HG02840 (cell line): ENCODE measurements at regions not wholly inside any gene's neighbourhood (a gene's known extent, or its start where the extent isn't known, plus 50 kb on each side); places are given as distances from the start of the nearest gene placed in this dataset.
"Not testable (repeated sequence)": the region's sequence is repeated elsewhere in the genome, so short reads cannot be mapped to it uniquely, and the experiment has no call there.

ENCODE experiments used
- ATAC-seq: cut with Tn5 transposase; IDR thresholded peaks from one replicate; pipeline ENCODE4 v1.9.1; 2021; ENCODE audit warnings: mild to moderate bottlenecking, moderate library complexity, moderate number of reproducible peaks; ENCODE audit not compliant: unreplicated experiment, low FRiP score

DNA sequence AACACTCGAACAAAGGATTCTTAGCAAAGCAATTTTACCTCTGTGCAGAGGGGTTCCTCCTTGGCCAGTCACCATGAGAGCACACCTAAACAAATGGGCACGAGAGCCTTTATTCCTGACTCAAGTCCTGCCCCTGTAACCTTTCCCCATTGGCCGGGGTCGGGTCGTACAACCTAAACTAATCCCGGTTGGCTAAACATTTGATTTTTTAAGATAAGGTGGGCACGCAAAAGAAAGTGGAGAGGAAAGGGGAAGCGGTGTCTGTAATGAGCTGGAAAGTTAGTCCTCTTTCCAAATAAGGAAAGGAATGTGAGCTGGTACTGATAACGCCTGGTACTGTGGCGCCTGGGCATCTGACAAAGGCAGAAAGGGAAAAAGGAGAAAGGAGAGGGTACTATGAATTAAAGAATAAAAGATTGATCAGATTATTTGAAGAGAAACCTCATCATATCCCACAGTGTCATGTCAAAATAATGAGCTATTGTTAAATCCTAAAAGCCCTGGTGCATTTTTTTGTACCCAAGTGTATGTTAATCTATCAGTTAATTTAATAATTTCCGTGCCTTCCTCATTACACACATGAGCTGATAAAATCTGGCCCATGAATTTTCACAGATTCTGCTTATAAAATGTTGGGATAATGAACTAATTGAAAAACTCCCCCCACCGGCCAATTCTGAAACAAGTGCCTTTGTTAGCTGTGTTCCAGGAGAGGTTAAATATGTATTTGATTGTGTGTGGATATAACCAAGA, 335.7 kb downstream of the RFC3 start:
- no peak for ATAC-seq

GRCh38 chr13:34155931-34156607, 338.1 kb downstream of the RFC3 start:
- ATAC-seq = no peak

GRCh38 chr13:34156841-34157365, 339.0 kb downstream of the RFC3 start:
- peak; percentile 100 for ATAC-seq

DNA sequence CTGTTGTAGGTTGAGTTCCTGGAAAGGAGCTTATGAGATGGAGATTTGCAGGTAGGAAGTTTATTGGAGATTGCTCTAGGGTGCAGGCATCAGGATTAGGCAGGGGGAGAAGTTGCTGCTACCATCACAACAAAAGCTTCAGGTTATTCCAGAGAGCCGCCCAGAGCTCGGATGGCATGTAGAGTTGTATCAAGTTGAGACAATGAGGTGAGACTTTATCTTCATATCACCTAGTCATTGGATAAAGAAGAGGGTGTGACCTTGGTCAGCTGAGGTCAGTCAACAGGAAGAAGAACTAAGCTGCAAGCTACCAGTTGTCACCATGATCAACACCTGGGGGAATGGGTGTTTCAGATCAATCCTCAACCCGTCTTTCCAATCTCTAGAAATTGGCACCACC, 342.0 kb downstream of the RFC3 start:
- ATAC-seq = no peak

- no peak for ATAC-seq
Measured at GRCh38 chr13:34161931-34162543, 344.1 kb downstream of the RFC3 start.

GRCh38 chr13:34162544-34162933, 344.6 kb downstream of the RFC3 start:
- no peak for ATAC-seq

- no peak for ATAC-seq
Measured at GRCh38 chr13:34164582-34164981, 346.6 kb downstream of the RFC3 start.

- no peak for ATAC-seq
Measured at GRCh38 chr13:34165158-34165557, 347.2 kb downstream of the RFC3 start.

DNA sequence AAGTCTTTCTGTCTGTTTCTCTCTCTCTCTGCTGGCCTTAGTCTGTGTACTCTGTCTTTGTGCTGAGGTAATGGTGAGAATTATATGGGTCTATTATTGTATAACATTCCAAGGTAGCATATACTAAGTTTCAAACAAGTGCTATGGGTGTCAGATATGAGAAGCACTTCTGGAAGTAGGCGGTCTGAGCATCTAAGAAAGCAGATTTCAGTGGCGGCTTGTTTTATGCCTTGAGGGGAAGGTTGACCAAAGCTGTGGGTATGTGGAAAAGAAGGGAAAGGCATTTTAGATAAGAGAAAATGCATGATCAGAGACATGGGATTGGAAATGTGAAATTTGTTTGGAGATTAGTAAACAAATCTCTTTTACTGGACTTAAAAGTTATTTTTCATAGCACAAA, 348.5 kb downstream of the RFC3 start:
- no peak for ATAC-seq

DNA sequence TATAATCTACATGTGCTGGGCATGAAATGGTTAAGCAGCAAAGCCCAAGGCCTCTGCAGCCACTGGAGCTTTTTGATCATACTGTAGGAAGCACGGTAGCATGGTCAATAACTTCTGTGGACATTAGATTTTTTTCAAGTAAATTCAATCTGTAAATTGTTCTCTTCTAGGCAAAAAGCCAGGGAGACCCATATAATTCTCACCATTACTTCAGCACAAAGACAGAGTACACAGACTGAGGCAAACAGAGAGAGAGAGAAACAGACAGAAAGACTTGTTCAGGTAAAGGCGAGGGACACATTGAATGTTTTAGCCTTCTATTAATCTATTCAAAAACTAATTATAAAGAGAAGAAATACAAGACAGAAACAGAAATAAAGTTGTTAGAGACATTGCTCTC, 349.4 kb downstream of the RFC3 start:
- no peak for ATAC-seq

DNA sequence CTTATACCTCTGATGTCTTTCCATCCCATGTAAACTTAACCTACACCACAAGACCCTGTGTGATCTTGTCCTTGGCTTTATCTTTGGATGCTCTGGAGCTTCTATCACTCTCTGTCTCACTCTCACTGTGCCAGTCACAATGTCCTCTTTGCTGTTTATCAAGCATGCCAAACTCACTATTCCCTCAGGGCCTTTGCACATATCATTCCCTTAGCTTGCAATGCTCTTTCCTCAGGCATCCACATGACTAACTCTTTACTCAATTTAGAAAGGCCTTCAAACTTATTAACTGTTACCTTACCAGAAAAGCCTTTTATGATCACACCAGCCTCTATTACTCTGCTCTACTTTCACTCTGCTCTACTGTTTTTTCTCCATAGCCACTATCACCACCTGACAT, 354.1 kb downstream of the RFC3 start:
- no peak for ATAC-seq

DNA sequence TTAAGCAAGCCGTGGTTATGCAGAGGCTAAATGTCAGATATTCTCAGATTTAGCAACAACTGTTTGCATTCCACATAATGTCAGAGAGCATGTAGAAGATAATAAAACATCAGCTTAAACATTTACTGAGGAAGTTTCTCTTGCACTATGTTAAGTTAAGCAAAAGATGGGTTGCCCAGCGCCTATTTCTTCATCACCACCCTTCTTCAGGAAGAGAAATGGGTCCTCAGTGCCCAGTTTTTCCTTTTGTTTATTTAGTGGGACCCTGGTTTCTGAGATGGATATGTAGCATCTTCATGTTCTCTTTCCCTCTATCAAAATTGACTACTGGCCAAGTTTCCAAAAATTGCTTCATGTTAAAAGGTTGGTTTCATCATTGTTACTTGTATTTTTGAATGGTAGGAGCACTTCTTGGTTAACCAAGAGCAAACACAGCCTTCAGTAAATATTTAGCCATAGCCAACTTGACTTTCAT, 356.8 kb downstream of the RFC3 start:
- no peak for ATAC-seq

- no peak for ATAC-seq
Measured at GRCh38 chr13:34175551-34175950, 357.6 kb downstream of the RFC3 start.

- ATAC-seq = no peak
Measured at GRCh38 chr13:34176633-34177032, 358.7 kb downstream of the RFC3 start.

DNA sequence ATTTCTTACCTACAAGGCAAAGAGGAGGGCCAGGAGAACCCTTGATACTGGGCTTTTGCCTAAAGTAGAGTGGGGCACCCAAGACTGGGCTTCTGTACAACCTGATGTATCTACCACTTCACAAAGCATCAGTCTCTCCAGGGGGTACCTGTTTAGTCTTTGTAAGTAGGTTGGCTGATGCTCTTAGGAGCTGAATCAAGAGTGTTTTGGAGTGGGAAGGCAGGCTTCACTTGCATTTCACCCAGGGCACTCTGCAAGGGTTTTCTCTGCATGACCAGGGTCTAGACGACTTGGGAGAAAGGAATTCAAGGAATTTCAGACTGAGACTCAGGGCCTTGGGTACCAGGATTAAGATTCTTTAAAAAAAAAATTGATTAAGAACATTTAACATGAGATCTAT, 361.5 kb downstream of the RFC3 start:
- ATAC-seq = no peak

- ATAC-seq = no peak
Measured at GRCh38 chr13:34179927-34180326, 362.0 kb downstream of the RFC3 start.

DNA sequence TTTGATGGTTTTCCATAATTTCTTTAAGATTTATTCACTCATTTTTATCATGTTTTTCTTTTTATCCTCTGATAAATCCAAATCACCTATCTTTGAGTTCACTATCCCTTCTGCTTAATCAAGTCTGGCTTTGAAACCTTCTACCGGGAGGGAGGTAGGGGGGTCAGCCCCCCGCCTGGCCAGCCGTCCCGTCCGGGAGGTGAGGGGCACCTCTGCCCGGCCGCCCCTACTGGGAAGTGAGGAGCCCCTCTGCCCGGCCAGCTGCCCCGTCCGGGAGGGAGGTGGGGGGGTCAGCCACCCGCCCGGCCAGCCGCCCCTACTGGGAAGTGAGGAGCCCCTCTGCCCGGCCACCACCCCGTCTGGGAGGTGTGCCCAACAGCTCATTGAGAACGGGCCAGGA, 363.3 kb downstream of the RFC3 start:
- not testable (repeated sequence) for ATAC-seq

DNA sequence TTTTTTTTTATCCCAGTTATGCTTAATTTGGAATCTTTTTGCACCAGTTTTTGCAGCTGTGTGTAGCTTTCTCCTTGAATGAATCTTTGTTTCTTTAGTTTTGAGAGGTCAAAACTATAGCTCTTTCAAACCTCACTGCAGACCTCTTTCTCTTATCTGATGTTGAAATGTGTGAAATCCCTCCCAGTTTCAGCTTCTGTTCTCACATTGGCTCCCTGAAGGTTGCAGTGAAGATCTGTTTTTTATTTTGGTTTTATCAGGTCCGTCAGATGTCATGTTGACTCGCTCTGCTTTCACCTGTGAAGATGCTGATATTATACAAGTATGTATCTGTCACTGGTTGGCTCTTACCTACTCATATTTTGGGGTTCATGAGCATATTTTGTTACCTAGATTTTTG, 372.0 kb downstream of the RFC3 start:
- no peak for ATAC-seq

GRCh38 chr13:34201050-34201913, 383.3 kb downstream of the RFC3 start:
- no peak for ATAC-seq

DNA sequence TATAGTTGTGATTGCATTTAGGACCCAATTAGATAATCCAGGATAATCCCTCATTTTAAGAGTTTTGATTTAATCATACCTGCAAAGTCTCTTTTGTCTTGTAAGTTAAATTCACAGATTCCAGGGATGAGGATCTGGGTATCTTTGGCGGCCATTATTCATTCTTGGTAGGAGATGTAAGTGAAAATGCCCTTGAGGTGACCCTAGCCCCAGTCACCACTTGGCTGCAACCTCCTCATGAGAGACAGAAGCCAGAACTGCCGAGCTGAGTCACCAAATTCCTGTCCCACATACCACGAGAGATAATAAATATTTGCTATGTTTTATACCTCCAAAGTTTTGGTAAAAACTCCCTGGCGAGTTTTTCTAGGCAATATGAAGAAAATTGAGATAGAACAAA, 389.4 kb downstream of the RFC3 start:
- no peak for ATAC-seq
